NB4 (cell line): ENCODE measurements at regions not wholly inside any gene's neighbourhood (a gene's known extent, or its start where the extent isn't known, plus 50 kb on each side); places are given as distances from the start of the nearest gene placed in this dataset.

Source experiments
- CTCF ChIP-seq: IDR thresholded peaks from one replicate; pipeline ENCODE4 v1.5.1; 2012; ENCODE audit warnings: low read depth, low read length
- POLR2A ChIP-seq: IDR thresholded peaks from 2 replicates; pipeline ENCODE4 v1.6.1; 2011; ENCODE audit warnings: mild to moderate bottlenecking; ENCODE audit not compliant: insufficient read length; ENCODE audit errors: extremely low read depth

- TF ChIP-seq CTCF (no peak), POLR2A (no peak)
Measured at GRCh38 chr22:23466351-23466750, 113.7 kb downstream of the IGLL1 start.
